ENCODE measurements at regions not wholly inside any gene's neighbourhood (a gene's known extent, or its start where the extent isn't known, plus 50 kb on each side); places are given as distances from the start of the nearest gene placed in this dataset.

DNA sequence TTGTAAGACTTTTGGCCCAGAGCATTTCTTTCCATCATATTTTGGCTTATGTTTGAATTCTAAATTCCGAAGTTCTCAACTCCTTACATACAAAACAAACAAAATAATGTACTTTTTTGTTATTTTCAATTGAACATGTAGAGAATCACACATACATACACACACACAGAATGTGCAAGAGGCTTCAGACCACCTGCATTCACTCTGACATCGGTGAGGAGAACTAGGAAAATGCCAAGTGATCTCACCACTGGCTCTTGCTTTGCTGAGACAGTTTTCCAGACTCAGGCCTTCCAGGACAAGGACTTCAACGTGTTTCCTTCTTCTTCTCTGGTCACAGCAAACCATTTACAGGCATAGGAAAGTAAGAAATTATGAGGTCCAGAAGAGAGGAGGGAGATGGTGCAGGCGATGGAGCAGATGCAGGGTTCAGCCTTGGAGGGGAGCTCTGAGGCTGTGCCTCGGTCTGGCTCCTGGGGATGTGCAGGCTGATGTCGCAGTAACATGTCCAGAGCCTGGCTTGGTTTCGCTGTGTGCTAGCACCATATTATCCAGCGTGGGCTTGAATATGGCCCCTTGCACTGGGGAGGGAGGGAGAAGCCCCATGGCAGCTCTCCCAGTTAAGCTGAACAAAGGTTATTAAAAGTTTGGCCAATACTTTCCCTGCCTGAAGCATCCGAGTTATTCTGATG is 93.4 kb downstream of the DACT2 start:
- Histone ChIP-seq H3K9me3 (ENCODE audit: insufficient read depth, low read depth, low read length) (no peaks in the 10 kb centered on the region), H3K27me3 (ENCODE audit: insufficient read depth, low read length) (no peaks in the 10 kb centered on the region)

DNA sequence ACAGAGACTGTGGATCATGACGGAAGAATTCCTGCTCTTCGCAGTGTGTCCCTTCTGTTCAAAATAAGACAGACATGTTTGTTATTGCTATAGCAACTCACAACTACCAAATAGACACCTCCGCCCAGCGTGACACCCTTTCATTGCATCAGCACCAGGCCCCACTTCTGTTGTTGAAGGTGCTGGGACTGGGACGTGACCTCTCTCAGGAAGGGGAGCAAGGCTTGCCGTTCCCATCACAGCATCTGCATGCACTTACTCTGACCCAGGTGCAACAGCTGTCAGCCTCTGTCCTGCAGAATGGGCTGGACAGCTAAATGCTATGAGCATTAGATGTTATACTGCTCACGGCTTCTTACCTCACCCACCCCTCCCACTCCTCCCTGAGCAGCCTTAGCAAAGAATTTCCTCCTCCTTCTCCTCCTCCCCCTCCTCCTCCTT is 94.1 kb downstream of the DACT2 start:
- Histone ChIP-seq H3K4me1 (ENCODE audit: insufficient read depth, low read length) (peaks cover 14% of the 10 kb centered on the region; the same call in 1 of the 2 replicates), H3K27me3 (ENCODE audit: insufficient read depth, low read length) (no peaks in the 10 kb centered on the region), H3K9ac (ENCODE audit: low read depth, low read length) (no peak overlapping the region), H3K27ac (ENCODE audit: low read length) (no peak overlapping the region), H3K4me3 (ENCODE audit: low read length) (no peak overlapping the region), H3K9me3 (ENCODE audit: insufficient read depth, low read depth, low read length) (no peaks in the 10 kb centered on the region), H3K36me3 (ENCODE audit: insufficient read depth, low read depth, low read length) (no peaks in the 10 kb centered on the region)

More for the DNA sequence above, 93.4 kb downstream of the DACT2 start:
- no peak overlapping the region for H3K4me3 ChIP-seq (ENCODE audit: low read length)
- H3K36me3 ChIP-seq (ENCODE audit: insufficient read depth, low read depth, low read length) = no peaks in the 10 kb centered on the region
- H3K27ac ChIP-seq (ENCODE audit: low read length) = no peak overlapping the region
- no peak overlapping the region for H3K9ac ChIP-seq (ENCODE audit: low read depth, low read length)
- H3K4me1 ChIP-seq (ENCODE audit: insufficient read depth, low read length) = peaks cover 14% of the 10 kb centered on the region; the same call in 1 of the 2 replicates

DNA sequence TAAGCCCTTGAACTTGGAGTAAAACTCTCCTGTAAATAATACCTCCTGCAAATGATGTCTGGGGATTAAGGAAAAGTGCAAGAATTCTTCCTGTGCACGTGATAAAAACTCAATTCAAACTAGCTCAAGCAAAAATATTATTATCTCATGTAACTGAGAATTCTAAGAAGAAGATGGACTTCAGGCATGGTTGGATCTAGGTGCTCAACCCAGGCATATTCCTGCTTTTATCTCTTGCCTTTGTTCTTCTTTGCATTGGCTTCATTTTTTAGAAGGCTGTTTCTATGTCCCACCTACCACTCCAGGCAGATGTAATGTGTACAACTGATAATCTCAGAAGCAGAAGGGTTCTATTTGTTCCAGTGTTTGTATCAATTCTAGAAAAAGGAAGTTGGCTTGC is 95.8 kb downstream of the DACT2 start:
- H3K36me3 ChIP-seq (ENCODE audit: insufficient read depth, low read depth, low read length) = no peaks in the 10 kb centered on the region

DNA sequence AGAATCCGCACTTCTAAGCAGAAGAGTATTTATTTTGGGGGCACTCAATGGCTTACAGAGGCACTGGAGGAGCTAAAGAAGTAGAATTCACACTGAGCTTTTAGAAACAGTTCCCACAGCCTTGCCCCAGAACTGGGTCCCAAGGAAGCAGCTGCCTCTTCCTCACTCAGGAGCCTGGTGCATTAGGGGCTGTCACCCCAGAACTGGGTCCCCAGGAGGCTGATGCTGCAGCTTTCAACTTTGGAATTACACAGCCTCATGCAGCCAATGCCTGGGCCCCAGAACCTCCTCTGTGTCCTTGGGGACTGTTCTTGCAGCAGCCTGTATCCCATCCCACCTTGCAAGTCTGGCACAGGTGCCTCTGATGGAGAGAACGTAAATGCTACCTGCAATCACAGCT is 96.4 kb downstream of the DACT2 start:
- Histone ChIP-seq H3K9me3 (ENCODE audit: insufficient read depth, low read depth, low read length) (no peaks in the 10 kb centered on the region), H3K27ac (ENCODE audit: low read length) (no peak overlapping the region), H3K4me3 (ENCODE audit: low read length) (no peak overlapping the region), H3K4me1 (ENCODE audit: insufficient read depth, low read length) (peaks cover 14% of the 10 kb centered on the region; the same call in 1 of the 2 replicates), H3K9ac (ENCODE audit: low read depth, low read length) (no peak overlapping the region), H3K36me3 (ENCODE audit: insufficient read depth, low read depth, low read length) (no peaks in the 10 kb centered on the region), H3K27me3 (ENCODE audit: insufficient read depth, low read length) (peaks cover 7% of the 10 kb centered on the region; the same call in 1 of the 2 replicates)

More for the DNA sequence above, 95.8 kb downstream of the DACT2 start:
- Histone ChIP-seq H3K4me3 (ENCODE audit: low read length) (no peak overlapping the region), H3K4me1 (ENCODE audit: insufficient read depth, low read length) (peaks cover 14% of the 10 kb centered on the region; the same call in 1 of the 2 replicates), H3K9ac (ENCODE audit: low read depth, low read length) (no peak overlapping the region), H3K9me3 (ENCODE audit: insufficient read depth, low read depth, low read length) (no peaks in the 10 kb centered on the region), H3K27ac (ENCODE audit: low read length) (no peak overlapping the region), H3K27me3 (ENCODE audit: insufficient read depth, low read length) (0 out of 2 replicates have a peak, but pooled peaks cover 4% of the 10 kb centered on the region)

DNA sequence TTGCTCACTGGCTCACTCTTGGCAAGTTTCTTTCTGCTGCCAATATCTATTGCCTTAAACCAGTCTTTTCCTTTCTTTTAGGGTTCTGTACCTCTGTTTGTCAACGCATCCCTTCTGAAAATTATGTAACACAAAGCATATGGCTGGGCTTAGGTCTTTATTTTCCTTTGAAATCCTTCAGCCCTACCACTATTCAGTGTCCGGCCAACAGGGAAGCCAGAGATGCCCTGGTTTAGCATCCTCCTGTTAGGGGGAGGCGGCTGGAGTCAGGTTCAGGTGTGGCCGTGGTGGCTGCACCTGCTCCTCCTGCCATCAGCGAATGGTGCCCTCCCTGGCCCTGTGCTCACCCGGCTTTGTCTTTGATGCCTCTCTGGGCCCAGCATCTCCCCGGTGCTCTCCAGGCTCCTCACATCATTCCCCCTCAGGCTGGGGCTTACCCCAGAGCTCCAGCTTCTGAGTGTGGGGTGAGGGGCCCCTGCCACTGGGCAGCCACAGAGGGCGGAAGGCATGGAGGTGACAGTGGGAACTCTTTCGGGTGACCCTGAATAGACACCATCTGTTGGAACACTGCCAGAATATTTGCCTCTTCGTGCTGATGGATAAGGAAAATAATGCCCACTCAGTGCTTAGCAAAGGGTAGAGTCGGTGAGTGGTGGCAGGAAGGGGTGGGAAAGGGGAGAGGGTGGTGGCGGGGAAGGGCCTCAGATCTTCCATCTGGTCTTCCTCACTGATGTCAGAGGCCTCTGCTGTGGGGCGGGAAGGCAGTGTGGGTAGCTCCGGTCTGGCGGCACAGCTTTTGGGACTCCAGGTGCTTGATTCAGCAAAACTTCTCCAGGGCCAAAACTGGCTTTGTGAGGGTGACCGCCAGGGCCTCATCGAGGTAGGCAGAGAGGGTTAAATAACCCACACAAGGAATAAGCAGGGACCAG is 97.2 kb downstream of the DACT2 start:
- Histone ChIP-seq H3K9ac (ENCODE audit: low read depth, low read length) (no peak overlapping the region), H3K4me1 (ENCODE audit: insufficient read depth, low read length) (peaks cover 14% of the 10 kb centered on the region; the same call in 1 of the 2 replicates), H3K9me3 (ENCODE audit: insufficient read depth, low read depth, low read length) (no peaks in the 10 kb centered on the region), H3K27me3 (ENCODE audit: insufficient read depth, low read length) (peaks cover 14% of the 10 kb centered on the region; the same call in 1 of the 2 replicates), H3K4me3 (ENCODE audit: low read length) (no peak overlapping the region), H3K27ac (ENCODE audit: low read length) (no peak overlapping the region), H3K36me3 (ENCODE audit: insufficient read depth, low read depth, low read length) (no peaks in the 10 kb centered on the region)

DNA sequence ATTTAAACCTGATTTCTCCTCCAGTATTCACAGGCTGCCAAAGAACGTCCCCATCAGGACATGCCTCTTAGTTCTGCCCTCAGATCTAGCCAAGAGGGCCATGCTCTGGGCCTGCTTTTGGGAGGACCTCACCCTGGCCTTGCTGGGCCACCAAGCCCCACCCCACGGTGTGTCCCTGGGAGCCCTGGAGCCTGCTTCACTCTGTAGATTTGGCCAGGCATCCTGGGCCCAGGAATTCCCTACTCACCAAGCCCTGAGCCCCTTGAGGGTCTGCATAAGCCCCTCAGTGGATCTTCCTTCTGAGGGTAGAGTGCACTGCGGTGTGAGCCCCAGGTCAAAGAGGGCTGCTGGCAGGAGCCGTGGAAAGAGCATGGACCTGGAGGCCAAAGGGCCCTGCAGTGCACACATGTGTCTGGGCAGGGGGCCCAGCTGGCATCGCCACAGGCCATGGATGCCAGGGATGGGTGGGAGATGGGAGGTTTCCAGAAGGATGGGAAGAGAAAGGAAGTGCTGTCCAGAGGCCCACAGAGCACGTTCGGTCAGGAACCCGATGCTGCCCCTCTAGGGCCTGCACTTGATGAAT is 98.0 kb downstream of the DACT2 start:
- Histone ChIP-seq H3K9ac (ENCODE audit: low read depth, low read length) (no peak overlapping the region), H3K4me3 (ENCODE audit: low read length) (no peak overlapping the region), H3K27ac (ENCODE audit: low read length) (no peak overlapping the region), H3K27me3 (ENCODE audit: insufficient read depth, low read length) (peaks cover 17% of the 10 kb centered on the region; the same call in 1 of the 2 replicates), H3K4me1 (ENCODE audit: insufficient read depth, low read length) (peaks cover 6% of the 10 kb centered on the region; the same call in 1 of the 2 replicates), H3K9me3 (ENCODE audit: insufficient read depth, low read depth, low read length) (no peaks in the 10 kb centered on the region), H3K36me3 (ENCODE audit: insufficient read depth, low read depth, low read length) (no peaks in the 10 kb centered on the region)

DNA sequence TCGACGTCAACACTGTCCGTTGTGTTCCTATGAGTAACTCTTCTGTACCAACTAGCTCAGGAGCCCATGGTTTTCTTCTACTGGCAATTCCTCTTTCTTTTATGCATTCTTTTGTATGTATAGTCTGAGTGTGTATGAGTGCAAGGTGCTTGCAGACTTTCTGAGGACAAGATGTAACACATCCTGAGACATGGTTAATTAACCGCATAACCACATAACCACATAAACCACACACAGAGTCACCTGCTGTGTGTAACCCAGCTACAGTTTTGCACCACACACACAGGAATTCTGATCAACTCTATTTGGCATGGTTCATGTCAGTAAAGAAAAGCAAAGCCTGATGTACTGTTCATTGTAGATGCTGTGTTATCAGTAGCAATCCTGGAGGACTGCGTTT is 98.6 kb downstream of the DACT2 start:
- Histone ChIP-seq H3K36me3 (ENCODE audit: insufficient read depth, low read depth, low read length) (no peaks in the 10 kb centered on the region), H3K9ac (ENCODE audit: low read depth, low read length) (no peak overlapping the region), H3K4me3 (ENCODE audit: low read length) (no peak overlapping the region), H3K27ac (ENCODE audit: low read length) (no peak overlapping the region), H3K9me3 (ENCODE audit: insufficient read depth, low read depth, low read length) (no peaks in the 10 kb centered on the region), H3K27me3 (ENCODE audit: insufficient read depth, low read length) (peaks cover 17% of the 10 kb centered on the region; the same call in 1 of the 2 replicates), H3K4me1 (ENCODE audit: insufficient read depth, low read length) (peaks cover 4% of the 10 kb centered on the region; the same call in 1 of the 2 replicates)

DNA sequence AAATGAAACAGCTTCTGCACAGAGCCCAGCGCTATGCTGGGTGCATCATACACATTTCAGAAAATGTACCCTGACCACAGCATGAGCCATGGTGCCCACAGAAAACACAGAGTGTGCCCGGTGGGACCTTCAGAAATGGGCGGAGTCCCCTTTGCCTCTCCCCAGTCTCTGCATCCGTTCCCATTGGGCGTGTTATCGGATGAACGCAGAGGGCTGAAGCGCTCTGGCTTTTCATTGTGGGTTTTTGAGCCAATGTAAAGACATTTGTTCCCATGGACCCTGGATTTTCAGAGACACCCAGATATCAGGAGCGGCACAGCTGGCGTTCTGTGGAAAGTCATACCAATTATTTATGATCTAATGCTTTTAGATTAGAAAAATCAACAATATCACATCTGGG is 99.8 kb downstream of the DACT2 start:
- Histone ChIP-seq H3K4me1 (ENCODE audit: insufficient read depth, low read length) (peaks cover 8% of the 10 kb centered on the region; the same call in 1 of the 2 replicates), H3K27me3 (ENCODE audit: insufficient read depth, low read length) (peaks cover 17% of the 10 kb centered on the region; the same call in 1 of the 2 replicates), H3K4me3 (ENCODE audit: low read length) (no peak overlapping the region), H3K27ac (ENCODE audit: low read length) (no peak overlapping the region), H3K36me3 (ENCODE audit: insufficient read depth, low read depth, low read length) (no peaks in the 10 kb centered on the region), H3K9ac (ENCODE audit: low read depth, low read length) (no peak overlapping the region), H3K9me3 (ENCODE audit: insufficient read depth, low read depth, low read length) (no peaks in the 10 kb centered on the region)

DNA sequence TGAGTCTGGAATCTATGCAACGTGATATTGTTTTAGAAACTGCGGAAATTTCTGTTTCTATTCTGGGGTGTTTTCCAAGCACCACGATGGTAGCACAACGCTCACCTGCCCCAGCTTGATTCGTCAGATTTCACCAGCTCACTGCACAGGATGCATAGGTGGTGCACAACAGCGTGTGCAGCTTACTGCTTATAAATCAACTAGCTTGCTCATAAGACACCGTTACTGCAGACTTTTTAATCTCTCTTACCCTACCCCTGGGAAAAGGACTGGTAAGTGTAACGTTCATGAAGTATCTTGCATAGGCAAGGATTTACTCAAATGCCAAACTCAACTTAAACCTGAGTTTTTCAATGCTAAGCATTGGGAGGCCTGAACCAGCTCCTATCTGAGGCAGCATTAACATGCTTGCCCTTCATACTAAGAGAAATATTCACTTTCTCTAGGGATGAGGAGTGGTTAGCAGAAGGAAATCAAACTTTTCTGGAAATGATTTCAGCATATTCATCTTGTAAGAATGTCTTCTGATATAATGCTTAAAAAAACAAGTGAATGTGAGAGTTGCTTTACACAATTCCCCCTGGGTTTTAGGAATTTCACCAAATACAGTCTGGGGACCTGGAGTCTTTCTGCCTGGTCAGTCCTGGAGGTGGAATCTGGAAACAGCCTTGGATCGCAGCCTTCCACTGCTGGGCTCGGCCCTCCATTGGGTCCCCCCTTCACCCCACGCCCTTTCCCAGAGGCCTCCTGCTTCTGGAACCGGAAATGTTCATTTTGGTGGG is 100.6 kb downstream of the DACT2 start:
- H3K27ac ChIP-seq (ENCODE audit: low read length) = no peak overlapping the region
- peaks cover 17% of the 10 kb centered on the region; the same call in 1 of the 2 replicates for H3K27me3 ChIP-seq (ENCODE audit: insufficient read depth, low read length)
- no peak overlapping the region for H3K9ac ChIP-seq (ENCODE audit: low read depth, low read length)
- H3K9me3 ChIP-seq (ENCODE audit: insufficient read depth, low read depth, low read length) = no peaks in the 10 kb centered on the region
- no peaks in the 10 kb centered on the region for H3K36me3 ChIP-seq (ENCODE audit: insufficient read depth, low read depth, low read length)
- H3K4me3 ChIP-seq (ENCODE audit: low read length) = no peak overlapping the region
- peaks cover 8% of the 10 kb centered on the region; the same call in 1 of the 2 replicates for H3K4me1 ChIP-seq (ENCODE audit: insufficient read depth, low read length)

DNA sequence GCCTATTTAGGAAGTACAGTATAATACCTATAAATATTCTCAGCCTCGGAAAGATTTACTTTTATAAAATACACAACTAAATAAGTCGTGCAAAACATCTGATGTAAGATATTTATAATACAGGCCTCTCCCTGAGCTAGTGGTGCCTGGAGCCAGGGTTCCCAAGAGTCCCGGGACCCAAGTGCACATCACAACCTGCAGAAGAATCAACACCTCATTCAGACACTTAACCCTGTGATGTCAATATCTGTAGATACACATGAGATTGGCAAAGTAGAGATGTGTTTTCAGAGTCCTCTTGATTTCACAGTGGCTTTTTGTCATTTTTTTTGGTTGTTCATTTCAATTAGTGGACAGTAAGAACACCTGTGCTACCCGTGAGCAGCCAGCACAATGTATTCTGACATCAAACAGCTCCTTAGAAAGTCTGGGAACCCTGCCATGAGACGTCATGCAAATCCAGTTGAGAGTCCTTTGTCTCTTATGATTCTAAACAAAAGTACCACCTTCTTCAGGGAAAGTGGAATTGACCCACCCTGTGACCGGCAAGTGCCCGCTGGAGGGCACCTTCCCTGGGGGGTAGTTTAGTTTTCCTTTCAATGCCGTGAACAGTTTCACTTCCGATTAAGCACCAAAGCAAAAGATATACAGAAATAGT is 101.6 kb downstream of the DACT2 start:
- peaks cover 8% of the 10 kb centered on the region; the same call in 1 of the 2 replicates for H3K4me1 ChIP-seq (ENCODE audit: insufficient read depth, low read length)
- H3K4me3 ChIP-seq (ENCODE audit: low read length) = no peak overlapping the region
- peaks cover 17% of the 10 kb centered on the region; the same call in 1 of the 2 replicates for H3K27me3 ChIP-seq (ENCODE audit: insufficient read depth, low read length)
- H3K36me3 ChIP-seq (ENCODE audit: insufficient read depth, low read depth, low read length) = no peaks in the 10 kb centered on the region
- H3K9ac ChIP-seq (ENCODE audit: low read depth, low read length) = no peak overlapping the region
- H3K27ac ChIP-seq (ENCODE audit: low read length) = no peak overlapping the region
- no peaks in the 10 kb centered on the region for H3K9me3 ChIP-seq (ENCODE audit: insufficient read depth, low read depth, low read length)

All from iPS-20b (cell line).